Naive thymus-derived CD4-positive, alpha-beta T cell (primary cell): ENCODE measurements at regions not wholly inside any gene's neighbourhood (a gene's known extent, or its start where the extent isn't known, plus 50 kb on each side); places are given as distances from the start of the nearest gene placed in this dataset.
"Not testable (repeated sequence)": the region's sequence is repeated elsewhere in the genome, so short reads cannot be mapped to it uniquely, and the experiment has no call there.

Source experiments
- ATAC-seq: fragments of 150-1000 bp; cut with Tn5 transposase; 2 replicates; pipeline ENCODE4 v1.10.0; 2021; ENCODE audit warnings: mild to moderate bottlenecking, moderate library complexity
- CTCF ChIA-PET: fragments of 350-600 bp; sonication (Branson Sonifier 250); formaldehyde crosslinking; loops from one replicate; lab custom pipeline; 2021; ENCODE audit warnings: antibody characterized with exemption; lab: Charles Lee
- POLR2A ChIA-PET: fragments of 350-600 bp; sonication (Branson Sonifier 250); formaldehyde crosslinking; loops from one replicate; lab custom pipeline; 2021; ENCODE audit warnings: antibody characterized with exemption, inconsistent platforms; lab: Charles Lee
- DNase-seq, 9 donors: peaks; one replicate each; pipeline versions ENCODE4 v3.0.0 to v3.0.0-alpha.2; 2020 to 2022; ENCODE audit warnings: mixed read lengths in 1 of 9
- H3K27ac ChIP-seq: one replicate; pipeline ENCODE4 v1.7.0; 2013; ENCODE audit warnings: mild to moderate bottlenecking, low read depth, low read length, moderate library complexity
- H3K27me3 ChIP-seq, 2 donors: one replicate each; pipeline ENCODE4 v1.7.0; 2013; ENCODE audit warnings: low read length in 2 of 2, mild to moderate bottlenecking in 2 of 2, moderate library complexity in 2 of 2; ENCODE audit not compliant: control insufficient read depth in 2 of 2, insufficient read depth in 2 of 2
- H3K36me3 ChIP-seq, 3 experiments: 1 replicate in 2 of 3; 2 replicates in 1 of 3; pipeline ENCODE4 v1.7.0; 2013; ENCODE audit warnings: low read length in 3 of 3, mild to moderate bottlenecking in 3 of 3, moderate library complexity in 1 of 3; ENCODE audit not compliant: insufficient read depth in 3 of 3, control insufficient read depth in 2 of 3
- H3K4me1 ChIP-seq, 2 donors: one replicate each; pipeline ENCODE4 v1.7.0; 2013; ENCODE audit warnings: low read length in 2 of 2, mild to moderate bottlenecking in 2 of 2, moderate library complexity in 1 of 2; ENCODE audit not compliant: control insufficient read depth in 2 of 2, insufficient read depth in 2 of 2
- H3K4me3 ChIP-seq: 2 replicates; pipeline ENCODE4 v1.7.0; 2013; ENCODE audit warnings: mild to moderate bottlenecking, low read length
- H3K9me3 ChIP-seq, 3 experiments: 1 replicate in 2 of 3; 2 replicates in 1 of 3; pipeline ENCODE4 v1.7.0; 2013; ENCODE audit warnings: low read length in 3 of 3; ENCODE audit not compliant: control insufficient read depth in 2 of 3
- H3K27ac Mint-ChIP-seq, 9 donors: one replicate each; pipeline ENCODE4 v1.8.0; 2020 to 2022; ENCODE audit warnings: mixed read lengths in 9 of 9, mild to moderate bottlenecking in 8 of 9, moderate library complexity in 5 of 9, inconsistent platforms in 2 of 9
- H3K27me3 Mint-ChIP-seq, 5 donors: one replicate each; pipeline ENCODE4 v1.8.0; 2021 to 2022; ENCODE audit warnings: mixed read lengths in 5 of 5, mild to moderate bottlenecking in 1 of 5
- H3K36me3 Mint-ChIP-seq, 5 donors: one replicate each; pipeline ENCODE4 v1.8.0; 2020 to 2022; ENCODE audit warnings: mixed read lengths in 5 of 5, mild to moderate bottlenecking in 3 of 5, inconsistent platforms in 1 of 5
- H3K4me1 Mint-ChIP-seq, 7 donors: one replicate each; pipeline ENCODE4 v1.8.0; 2020 to 2022; ENCODE audit warnings: mixed read lengths in 7 of 7, mild to moderate bottlenecking in 3 of 7, inconsistent platforms in 1 of 7
- H3K4me3 Mint-ChIP-seq, 10 donors: one replicate each; pipeline ENCODE4 v1.8.0; 2020 to 2022; ENCODE audit warnings: mild to moderate bottlenecking in 10 of 10, mixed read lengths in 10 of 10, moderate library complexity in 6 of 10, inconsistent platforms in 2 of 10
- H3K9me3 Mint-ChIP-seq, 11 donors: one replicate each; pipeline ENCODE4 v1.8.0; 2020 to 2022; ENCODE audit warnings: mixed read lengths in 11 of 11, mild to moderate bottlenecking in 4 of 11, inconsistent platforms in 1 of 11, moderate library complexity in 1 of 11
- intact Hi-C, 2 donors: fragments of 100-400 bp; cut with micrococcal nuclease; formaldehyde crosslinking; loops; one replicate each; pipeline ENCODE4 v1.15.1; 2023

GRCh38 chr3:8166014-8166413 lies 335.6 kb upstream of the LMCD1 start:
- CTCF ChIA-PET = no interaction called here
- intact Hi-C loops = no loop called here
- no peak for DNase-seq
- Histone ChIP-seq H3K36me3 (no peaks in the 10 kb centered on the region), H3K27me3 (no peaks in the 10 kb centered on the region), H3K9me3 (no peaks in the 10 kb centered on the region), H3K27ac (no peak overlapping the region), H3K4me3 (no peak overlapping the region), H3K4me1 (no peaks in the 10 kb centered on the region)
- H3K4me3 Mint-ChIP-seq = no peak overlapping the region
- no peaks in the 10 kb centered on the region for H3K4me1 Mint-ChIP-seq
- POLR2A ChIA-PET = no interaction called here
- H3K27me3 Mint-ChIP-seq = peaks cover 0 to 7% (median 3%) of the 10 kb centered on the region in 5 donors
- H3K36me3 Mint-ChIP-seq = no peaks in the 10 kb centered on the region
- ATAC-seq = no peak
- H3K9me3 Mint-ChIP-seq = peaks cover 0 to 6% (median 3%) of the 10 kb centered on the region in 11 donors
- H3K27ac Mint-ChIP-seq = no peak overlapping the region

- H3K4me1 ChIP-seq = no peaks in the 10 kb centered on the region
- no peaks in the 10 kb centered on the region for H3K36me3 Mint-ChIP-seq
Observed at GRCh38 chr3:8170971-8171508, 330.6 kb upstream of the LMCD1 start.

GRCh38 chr3:8173892-8174291 lies 327.7 kb upstream of the LMCD1 start:
- no peak for DNase-seq
- no peak for ATAC-seq
- H3K36me3 ChIP-seq = no peaks in the 10 kb centered on the region
- no peaks in the 10 kb centered on the region for H3K36me3 Mint-ChIP-seq
- intact Hi-C loops = no loop called here
- CTCF ChIA-PET = no interaction called here
- no peak overlapping the region for H3K4me3 ChIP-seq
- no peaks in the 10 kb centered on the region for H3K9me3 ChIP-seq
- H3K4me3 Mint-ChIP-seq = no peak overlapping the region
- no peak overlapping the region for H3K27ac ChIP-seq
- H3K4me1 ChIP-seq = no peaks in the 10 kb centered on the region
- POLR2A ChIA-PET = no interaction called here
- peaks cover 0 to 20% (median 0%) of the 10 kb centered on the region in 5 donors for H3K27me3 Mint-ChIP-seq
- no peak overlapping the region for H3K27ac Mint-ChIP-seq
- H3K4me1 Mint-ChIP-seq = no peaks in the 10 kb centered on the region
- H3K27me3 ChIP-seq = no peaks in the 10 kb centered on the region
- peaks cover 0 to 1% (median 0%) of the 10 kb centered on the region in 11 donors for H3K9me3 Mint-ChIP-seq

More at GRCh38 chr3:8170971-8171508, 330.6 kb upstream of the LMCD1 start:
- no peaks in the 10 kb centered on the region for H3K9me3 ChIP-seq
- POLR2A ChIA-PET = no interaction called here
- no peaks in the 10 kb centered on the region for H3K36me3 ChIP-seq
- Mint-ChIP-seq H3K4me3 (no peak overlapping the region), H3K4me1 (no peaks in the 10 kb centered on the region), H3K9me3 (peaks cover 0 to 6% (median 3%) of the 10 kb centered on the region in 11 donors), H3K27ac (no peak overlapping the region), H3K27me3 (peaks cover 0 to 7% (median 0%) of the 10 kb centered on the region in 5 donors)
- CTCF ChIA-PET = no interaction called here
- no peaks in the 10 kb centered on the region for H3K27me3 ChIP-seq
- H3K4me3 ChIP-seq = no peak overlapping the region
- intact Hi-C loops = no loop called here
- ATAC-seq = no peak
- no peak overlapping the region for H3K27ac ChIP-seq
- no peak for DNase-seq

GRCh38 chr3:8176759-8177483 lies 324.7 kb upstream of the LMCD1 start:
- CTCF ChIA-PET, H3K4me1 Mint-ChIP-seq, ATAC-seq, H3K27ac ChIP-seq, H3K27ac Mint-ChIP-seq, intact Hi-C loops, DNase-seq, H3K9me3 ChIP-seq, H3K27me3 ChIP-seq, H3K4me1 ChIP-seq, H3K4me3 ChIP-seq, H3K36me3 Mint-ChIP-seq, H3K36me3 ChIP-seq, H3K4me3 Mint-ChIP-seq, H3K9me3 Mint-ChIP-seq, POLR2A ChIA-PET: not testable (repeated sequence)
- peaks cover 0 to 18% (median 0%) of the 10 kb centered on the region in 5 donors for H3K27me3 Mint-ChIP-seq

GRCh38 chr3:8178516-8178915 lies 323.1 kb upstream of the LMCD1 start:
- H3K36me3 Mint-ChIP-seq, H3K36me3 ChIP-seq, H3K4me3 ChIP-seq, ATAC-seq, H3K27ac ChIP-seq, H3K9me3 ChIP-seq, H3K4me1 Mint-ChIP-seq, intact Hi-C loops, DNase-seq, POLR2A ChIA-PET, H3K27me3 ChIP-seq, H3K4me1 ChIP-seq, CTCF ChIA-PET, H3K4me3 Mint-ChIP-seq, H3K9me3 Mint-ChIP-seq, H3K27ac Mint-ChIP-seq: not testable (repeated sequence)
- H3K27me3 Mint-ChIP-seq = peaks cover 0 to 18% (median 0%) of the 10 kb centered on the region in 5 donors

GRCh38 chr3:8182904-8183303 lies 318.7 kb upstream of the LMCD1 start:
- CTCF ChIA-PET = no interaction called here
- DNase-seq (no peak), ATAC-seq (no peak)
- intact Hi-C loops = no loop called here
- Mint-ChIP-seq H3K27me3 (peaks cover 0 to 11% (median 0%) of the 10 kb centered on the region in 5 donors), H3K4me1 (peaks cover 0 to 2% (median 0%) of the 10 kb centered on the region in 7 donors), H3K4me3 (no peak overlapping the region), H3K9me3 (no peaks in the 10 kb centered on the region), H3K27ac (no peak overlapping the region), H3K36me3 (no peaks in the 10 kb centered on the region)
- no peaks in the 10 kb centered on the region for H3K36me3 ChIP-seq
- H3K4me3 ChIP-seq = no peak overlapping the region
- POLR2A ChIA-PET = no interaction called here
- H3K27me3 ChIP-seq = no peaks in the 10 kb centered on the region
- no peaks in the 10 kb centered on the region for H3K4me1 ChIP-seq
- H3K27ac ChIP-seq = no peak overlapping the region
- no peaks in the 10 kb centered on the region for H3K9me3 ChIP-seq

- H3K4me1 ChIP-seq = no peaks in the 10 kb centered on the region
- no peak for DNase-seq
- no peaks in the 10 kb centered on the region for H3K9me3 ChIP-seq
- no peaks in the 10 kb centered on the region for H3K36me3 ChIP-seq
- Mint-ChIP-seq H3K27me3 (peaks cover 0 to 8% (median 0%) of the 10 kb centered on the region in 5 donors), H3K9me3 (no peaks in the 10 kb centered on the region), H3K36me3 (no peaks in the 10 kb centered on the region), H3K27ac (no peak overlapping the region), H3K4me3 (no peak overlapping the region), H3K4me1 (peaks cover 0 to 2% (median 0%) of the 10 kb centered on the region in 7 donors)
- no peaks in the 10 kb centered on the region for H3K27me3 ChIP-seq
- ChIA-PET POLR2A (no interaction called here), CTCF (no interaction called here)
- no peak overlapping the region for H3K4me3 ChIP-seq
- H3K27ac ChIP-seq = no peak overlapping the region
- intact Hi-C loops = no loop called here
- no peak for ATAC-seq
Observed at GRCh38 chr3:8183627-8184026, 318.0 kb upstream of the LMCD1 start.
